ENCODE measurements at regions not wholly inside any gene's neighbourhood (a gene's known extent, or its start where the extent isn't known, plus 50 kb on each side); places are given as distances from the start of the nearest gene placed in this dataset.

DNA sequence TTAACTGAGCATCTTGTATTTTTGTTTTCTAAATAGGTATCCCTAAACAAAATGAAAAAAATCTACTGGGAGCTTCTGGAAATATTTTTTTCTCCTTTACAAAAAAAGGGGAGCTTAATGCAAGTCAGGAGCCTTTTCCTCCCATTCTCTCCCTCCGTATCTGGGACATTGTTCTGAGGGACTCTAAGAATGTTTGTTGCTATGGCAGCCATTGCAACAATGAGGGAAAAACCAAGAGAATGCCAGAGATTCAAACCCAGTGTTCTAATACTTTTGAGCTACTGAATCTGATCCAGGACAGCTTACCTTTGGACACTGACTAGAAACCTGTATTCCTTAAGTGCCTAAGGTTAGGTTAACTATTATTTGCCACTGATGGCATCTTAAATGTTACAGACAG, 485.7 kb upstream of the HS3ST1 start:
- TF ChIP-seq, protein P1, sequence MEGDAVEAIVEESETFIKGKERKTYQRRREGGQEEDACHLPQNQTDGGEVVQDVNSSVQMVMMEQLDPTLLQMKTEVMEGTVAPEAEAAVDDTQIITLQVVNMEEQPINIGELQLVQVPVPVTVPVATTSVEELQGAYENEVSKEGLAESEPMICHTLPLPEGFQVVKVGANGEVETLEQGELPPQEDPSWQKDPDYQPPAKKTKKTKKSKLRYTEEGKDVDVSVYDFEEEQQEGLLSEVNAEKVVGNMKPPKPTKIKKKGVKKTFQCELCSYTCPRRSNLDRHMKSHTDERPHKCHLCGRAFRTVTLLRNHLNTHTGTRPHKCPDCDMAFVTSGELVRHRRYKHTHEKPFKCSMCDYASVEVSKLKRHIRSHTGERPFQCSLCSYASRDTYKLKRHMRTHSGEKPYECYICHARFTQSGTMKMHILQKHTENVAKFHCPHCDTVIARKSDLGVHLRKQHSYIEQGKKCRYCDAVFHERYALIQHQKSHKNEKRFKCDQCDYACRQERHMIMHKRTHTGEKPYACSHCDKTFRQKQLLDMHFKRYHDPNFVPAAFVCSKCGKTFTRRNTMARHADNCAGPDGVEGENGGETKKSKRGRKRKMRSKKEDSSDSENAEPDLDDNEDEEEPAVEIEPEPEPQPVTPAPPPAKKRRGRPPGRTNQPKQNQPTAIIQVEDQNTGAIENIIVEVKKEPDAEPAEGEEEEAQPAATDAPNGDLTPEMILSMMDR (IDR thresholded peaks at IDR 0.05) = no peak
- no peak for TF ChIP-seq ZFX (IDR thresholded peaks at IDR 0.05; ENCODE audit: borderline replicate concordance)
